SK-N-SH treated with all-trans-retinoic acid at 6 μM for 48 hours (cell line): ENCODE measurements at regions not wholly inside any gene's neighbourhood (a gene's known extent, or its start where the extent isn't known, plus 50 kb on each side); places are given as distances from the start of the nearest gene placed in this dataset.

Source experiments
- ATAC-seq: fragments of 200-7000 bp; cut with Tn5 transposase; 3 replicates; pipeline ENCODE4 v1.9.1; 2020; ENCODE audit warnings: mild to moderate bottlenecking, moderate library complexity
- ARNTL ChIP-seq: fragments of 450-650 bp; formaldehyde crosslinking; IDR thresholded peaks from 2 replicates; pipeline ENCODE4 v1.5.0; 2020; ENCODE audit warnings: low read depth, mild to moderate bottlenecking, moderate library complexity, borderline replicate concordance
- BACH2 ChIP-seq: fragments of 250-450 bp; sonication (Bioruptor Pico); IDR thresholded peaks from 2 replicates; pipeline ENCODE4 v1.9.0; 2021; ENCODE audit warnings: mild to moderate bottlenecking, borderline replicate concordance
- CREB5 ChIP-seq: fragments of 250-450 bp; sonication (Bioruptor Pico); IDR thresholded peaks from 2 replicates; pipeline ENCODE4 v1.5.1; 2020; ENCODE audit warnings: low read depth, mild to moderate bottlenecking, moderate library complexity
- CSDC2 ChIP-seq: fragments of 250-450 bp; sonication (Bioruptor Pico); IDR thresholded peaks from 2 replicates; pipeline ENCODE4 v1.5.0; 2020; ENCODE audit warnings: mild to moderate bottlenecking, moderate library complexity
- CSRNP3 ChIP-seq: fragments of 250-450 bp; sonication (Bioruptor Pico); IDR thresholded peaks from 2 replicates; pipeline ENCODE4 v1.5.1; 2021; ENCODE audit warnings: mild to moderate bottlenecking, moderate library complexity
- ESRRG ChIP-seq: fragments of 250-450 bp; sonication (Bioruptor Pico); IDR thresholded peaks from 2 replicates; pipeline ENCODE4 v1.6.1; 2021; ENCODE audit warnings: mild to moderate bottlenecking
- GLIS3 ChIP-seq: fragments of 250-450 bp; sonication (Bioruptor Pico); IDR thresholded peaks from 2 replicates; pipeline ENCODE4 v1.5.0; 2020; ENCODE audit warnings: mild to moderate bottlenecking, moderate library complexity
- ISL1 ChIP-seq: fragments of 250-450 bp; sonication (Bioruptor Pico); IDR thresholded peaks from 2 replicates; pipeline ENCODE4 v2.1.2; 2022; ENCODE audit warnings: mild to moderate bottlenecking, moderate library complexity
- OSR1 ChIP-seq: fragments of 250-450 bp; sonication (Bioruptor Pico); IDR thresholded peaks from 2 replicates; pipeline ENCODE4 v1.8.0; 2022; ENCODE audit warnings: moderate library complexity, mild to moderate bottlenecking, inconsistent platforms
- PATZ1 ChIP-seq: fragments of 250-450 bp; sonication (Bioruptor Pico); IDR thresholded peaks from 2 replicates; pipeline ENCODE4 v1.8.0; 2020; ENCODE audit warnings: mild to moderate bottlenecking, moderate library complexity, borderline replicate concordance
- PPARA ChIP-seq: fragments of 250-450 bp; sonication (Bioruptor Pico); IDR thresholded peaks from 2 replicates; pipeline ENCODE4 v1.5.0; 2020; ENCODE audit warnings: mild to moderate bottlenecking, borderline replicate concordance
- TCF4 ChIP-seq: fragments of 250-450 bp; sonication (Bioruptor Pico); IDR thresholded peaks from 2 replicates; pipeline ENCODE4 v1.8.0; 2021; ENCODE audit warnings: mild to moderate bottlenecking, moderate library complexity, borderline replicate concordance
- TOX ChIP-seq: fragments of 250-450 bp; sonication (Bioruptor Pico); IDR thresholded peaks from 2 replicates; pipeline ENCODE4 v1.8.0; 2021; ENCODE audit warnings: mild to moderate bottlenecking, moderate library complexity, borderline replicate concordance
- TSHZ2 ChIP-seq: fragments of 250-450 bp; sonication (Bioruptor Pico); IDR thresholded peaks from 2 replicates; pipeline ENCODE4 v1.5.0; 2020; ENCODE audit warnings: mild to moderate bottlenecking, moderate library complexity
- ZC3H10 ChIP-seq: fragments of 250-450 bp; sonication (Bioruptor Pico); IDR thresholded peaks from 2 replicates; pipeline ENCODE4 v1.5.1; 2021; ENCODE audit warnings: mild to moderate bottlenecking, moderate library complexity
- ZFP3 ChIP-seq: fragments of 250-450 bp; sonication (Bioruptor Pico); IDR thresholded peaks from 2 replicates; pipeline ENCODE4 v1.5.0; 2020; ENCODE audit warnings: mild to moderate bottlenecking, moderate library complexity
- ZFP30 ChIP-seq: fragments of 450-650 bp; formaldehyde crosslinking; IDR thresholded peaks from 2 replicates; pipeline ENCODE4 v1.5.0; 2022; ENCODE audit warnings: mild to moderate bottlenecking, moderate library complexity
- ZNF565 ChIP-seq: fragments of 450-650 bp; formaldehyde crosslinking; conservative IDR thresholded peaks from 2 replicates; pipeline ENCODE4 v1.5.0; 2020; ENCODE audit warnings: low read depth, mild to moderate bottlenecking, moderate library complexity
- ZNF70 ChIP-seq: fragments of 450-650 bp; formaldehyde crosslinking; IDR thresholded peaks from 2 replicates; pipeline ENCODE4 v1.5.0; 2020; ENCODE audit warnings: mild to moderate bottlenecking, moderate library complexity
- ZNF8 ChIP-seq: fragments of 450-650 bp; formaldehyde crosslinking; IDR thresholded peaks from 2 replicates; pipeline ENCODE4 v1.5.0; 2020; ENCODE audit warnings: mild to moderate bottlenecking, moderate library complexity

- ATAC-seq: no peak
- TF ChIP-seq ISL1 (CRISPR knock-in tag): no peak
- no peak for TF ChIP-seq ZC3H10 (CRISPR knock-in tag)
- TF ChIP-seq ZNF565: no peak
- TF ChIP-seq, all 23 proteins: peak for 0
Measured at GRCh38 chr4:157572284-157572683, 351.8 kb downstream of the GRIA2 start.

GRCh38 chr4:157564771-157565170 is 344.2 kb downstream of the GRIA2 start:
- ATAC-seq: no peak
- TF ChIP-seq ZC3H10 (CRISPR knock-in tag) (no peak), PPARA (CRISPR knock-in tag) (no peak), CREB5 (no peak), CSRNP3 (CRISPR knock-in tag) (no peak), TCF4 (CRISPR knock-in tag) (no peak), OSR1 (CRISPR knock-in tag) (no peak), ZNF565 (no peak), BACH2 (CRISPR knock-in tag) (no peak)

GRCh38 chr4:157564218-157564617 is 343.7 kb downstream of the GRIA2 start:
- ATAC-seq: no peak
- no peak for TF ChIP-seq CSDC2 (CRISPR knock-in tag)
- no peak for TF ChIP-seq ZNF70 (CRISPR knock-in tag)
- no peak for TF ChIP-seq ISL1 (CRISPR knock-in tag)
- no peak for TF ChIP-seq PPARA (CRISPR knock-in tag)
- TF ChIP-seq TCF4 (CRISPR knock-in tag): no peak
- no peak for TF ChIP-seq ZNF565
- TF ChIP-seq BACH2 (CRISPR knock-in tag): no peak
- no peak for TF ChIP-seq ZFP30 (CRISPR knock-in tag)
- TF ChIP-seq TSHZ2 (CRISPR knock-in tag): no peak
- no peak for TF ChIP-seq ARNTL (CRISPR knock-in tag)
- TF ChIP-seq ZFP3: no peak
- TF ChIP-seq ESRRG (CRISPR knock-in tag): no peak
- TF ChIP-seq PATZ1: no peak
- no peak for TF ChIP-seq ZC3H10 (CRISPR knock-in tag)
- no peak for TF ChIP-seq CSRNP3 (CRISPR knock-in tag)
- TF ChIP-seq GLIS3 (CRISPR knock-in tag): no peak
- TF ChIP-seq TOX (CRISPR knock-in tag): no peak

GRCh38 chr4:157558016-157558415 is 337.5 kb downstream of the GRIA2 start:
- ATAC-seq: no peak
- TF ChIP-seq ZNF8: no peak
- no peak for TF ChIP-seq ESRRG (CRISPR knock-in tag)
- no peak for TF ChIP-seq ISL1 (CRISPR knock-in tag)
- TF ChIP-seq PATZ1: no peak
